ENCODE measurements at regions not wholly inside any gene's neighbourhood (a gene's known extent, or its start where the extent isn't known, plus 50 kb on each side); places are given as distances from the start of the nearest gene placed in this dataset.

DNA sequence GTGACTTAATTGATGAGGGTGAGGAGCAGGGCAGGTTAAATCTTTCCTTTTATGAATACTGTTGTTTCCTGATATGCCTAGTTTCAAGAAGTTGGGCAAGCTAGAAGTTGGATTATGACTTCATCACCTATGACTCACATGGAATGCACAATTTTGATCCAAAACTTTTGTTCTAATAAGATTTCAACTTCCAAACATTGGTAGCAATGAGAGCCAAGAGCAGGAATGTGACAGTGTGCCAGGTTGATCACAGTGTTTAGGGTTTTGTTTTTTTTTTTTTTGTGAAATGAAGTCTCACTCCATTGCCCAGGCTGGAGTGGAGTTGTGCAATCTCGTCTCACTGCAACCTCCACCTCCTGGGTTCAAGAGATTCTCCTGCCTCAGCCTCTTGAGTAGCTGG is 349.4 kb downstream of the DUSP10 start:
- Histone ChIP-seq H3K27ac (no peak overlapping the region), H3K9me3 (no peaks in the 10 kb centered on the region), H3K4me1 (no peaks in the 10 kb centered on the region), H3K4me3 (no peak overlapping the region), H3K36me3 (ENCODE audit: low read depth, missing control alignments) (no peaks in the 10 kb centered on the region), H3K27me3 (no peaks in the 10 kb centered on the region)
- no peak for TF ChIP-seq POLR2A (IDR thresholded peaks at IDR 0.05)
- TF ChIP-seq, protein P1, sequence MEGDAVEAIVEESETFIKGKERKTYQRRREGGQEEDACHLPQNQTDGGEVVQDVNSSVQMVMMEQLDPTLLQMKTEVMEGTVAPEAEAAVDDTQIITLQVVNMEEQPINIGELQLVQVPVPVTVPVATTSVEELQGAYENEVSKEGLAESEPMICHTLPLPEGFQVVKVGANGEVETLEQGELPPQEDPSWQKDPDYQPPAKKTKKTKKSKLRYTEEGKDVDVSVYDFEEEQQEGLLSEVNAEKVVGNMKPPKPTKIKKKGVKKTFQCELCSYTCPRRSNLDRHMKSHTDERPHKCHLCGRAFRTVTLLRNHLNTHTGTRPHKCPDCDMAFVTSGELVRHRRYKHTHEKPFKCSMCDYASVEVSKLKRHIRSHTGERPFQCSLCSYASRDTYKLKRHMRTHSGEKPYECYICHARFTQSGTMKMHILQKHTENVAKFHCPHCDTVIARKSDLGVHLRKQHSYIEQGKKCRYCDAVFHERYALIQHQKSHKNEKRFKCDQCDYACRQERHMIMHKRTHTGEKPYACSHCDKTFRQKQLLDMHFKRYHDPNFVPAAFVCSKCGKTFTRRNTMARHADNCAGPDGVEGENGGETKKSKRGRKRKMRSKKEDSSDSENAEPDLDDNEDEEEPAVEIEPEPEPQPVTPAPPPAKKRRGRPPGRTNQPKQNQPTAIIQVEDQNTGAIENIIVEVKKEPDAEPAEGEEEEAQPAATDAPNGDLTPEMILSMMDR (IDR thresholded peaks at IDR 0.05): no peak
- DNase-seq: no peak
- intact Hi-C loops (cut with DNase I; ENCODE audit: low total_unique reads): no loop called here
- 76 to 84% methylated on average over 1 of the region's 1 CpG for WGBS, 2 donors

DNA sequence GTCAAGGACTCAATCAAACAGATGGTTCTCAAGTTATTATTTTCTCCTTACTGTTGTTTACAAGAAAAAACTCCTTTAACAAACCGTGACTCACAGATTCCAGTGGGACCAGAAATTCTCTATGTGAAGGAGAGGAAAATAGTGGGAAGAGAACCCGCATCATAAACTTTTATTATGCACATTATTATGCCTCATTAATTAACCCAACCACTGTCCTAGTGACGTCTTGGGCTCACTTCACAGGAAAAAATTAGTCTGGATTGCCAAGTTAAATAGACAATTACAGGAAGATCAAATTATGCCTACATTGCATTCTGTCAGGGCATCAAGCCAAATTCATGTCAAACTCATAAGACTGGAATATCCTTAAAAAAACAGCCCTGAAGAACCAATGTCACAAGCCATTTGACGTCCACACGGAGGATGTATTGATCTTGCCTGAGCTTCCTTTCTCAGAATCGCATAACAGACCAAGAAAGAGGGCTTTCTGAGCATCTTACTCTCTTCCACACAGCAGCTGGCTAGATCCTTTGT is 347.8 kb downstream of the DUSP10 start:
- TF ChIP-seq, protein P1 (IDR thresholded peaks at IDR 0.05): no peak
- TF ChIP-seq POLR2A (IDR thresholded peaks at IDR 0.05): no peak
- H3K9me3 ChIP-seq: no peaks in the 10 kb centered on the region
- H3K4me3 ChIP-seq: no peak overlapping the region
- no peaks in the 10 kb centered on the region for H3K27me3 ChIP-seq
- H3K27ac ChIP-seq: no peak overlapping the region
- H3K4me1 ChIP-seq: no peaks in the 10 kb centered on the region
- no peak for DNase-seq
- 58 to 60% methylated on average over 6 of the region's 6 CpGs for WGBS, 2 donors
- intact Hi-C loops (cut with DNase I; ENCODE audit: low total_unique reads): no loop called here
- no peaks in the 10 kb centered on the region for H3K36me3 ChIP-seq (ENCODE audit: low read depth, missing control alignments)

DNA sequence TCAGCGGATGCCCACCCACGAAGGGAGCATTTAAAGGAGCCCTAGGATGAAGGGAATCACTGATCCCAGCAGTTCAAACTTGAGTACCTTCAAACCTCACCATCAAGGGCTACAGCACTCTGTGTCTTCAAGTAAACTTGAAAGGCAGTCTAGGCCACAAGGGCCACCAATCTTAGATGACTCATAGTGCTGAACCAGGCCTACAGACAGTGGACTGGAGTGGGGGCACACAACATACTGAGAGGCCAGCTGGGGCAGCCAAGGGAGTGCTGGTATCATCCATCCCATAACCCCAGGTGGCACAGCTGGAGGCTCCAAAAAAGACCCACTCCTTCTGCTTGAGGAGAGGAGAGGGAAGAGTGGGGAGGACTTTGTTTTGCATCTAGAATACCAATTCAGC is 345.4 kb downstream of the DUSP10 start:
- H3K4me3 ChIP-seq: no peak overlapping the region
- TF ChIP-seq POLR2A (IDR thresholded peaks at IDR 0.05): no peak
- TF ChIP-seq, protein P1 (IDR thresholded peaks at IDR 0.05): no peak
- WGBS, 2 donors: 75 to 79% methylated on average over 2 of the region's 2 CpGs
- intact Hi-C loops (cut with DNase I; ENCODE audit: low total_unique reads): no loop called here
- no peaks in the 10 kb centered on the region for H3K9me3 ChIP-seq
- H3K36me3 ChIP-seq (ENCODE audit: low read depth, missing control alignments): no peaks in the 10 kb centered on the region
- no peak overlapping the region for H3K27ac ChIP-seq
- DNase-seq: no peak
- no peaks in the 10 kb centered on the region for H3K27me3 ChIP-seq
- H3K4me1 ChIP-seq: no peaks in the 10 kb centered on the region

DNA sequence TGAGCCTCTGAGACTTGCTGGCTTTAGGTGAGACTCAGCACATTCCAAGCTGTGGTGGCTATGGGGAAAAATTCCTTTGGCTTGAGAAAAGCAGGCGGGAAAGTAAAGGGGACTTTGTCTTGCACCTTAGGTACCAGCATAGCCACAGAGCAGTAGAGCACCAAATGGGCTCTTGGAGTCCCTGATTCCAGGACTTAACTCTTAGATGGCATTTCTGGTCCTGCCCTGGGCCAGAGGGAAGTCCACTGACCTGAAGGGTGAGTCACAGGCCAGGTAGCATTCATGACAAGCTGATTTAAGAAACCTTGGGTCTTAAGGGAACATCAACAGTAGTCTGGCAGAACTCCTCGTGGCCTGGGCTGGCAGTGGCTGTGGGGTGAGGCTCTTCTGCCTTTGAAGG is 344.7 kb downstream of the DUSP10 start:
- 82 to 89% methylated on average over 2 of the region's 2 CpGs for WGBS, 2 donors
- no peak overlapping the region for H3K4me3 ChIP-seq
- no peak overlapping the region for H3K27ac ChIP-seq
- H3K4me1 ChIP-seq: no peaks in the 10 kb centered on the region
- no peak for DNase-seq
- intact Hi-C loops (cut with DNase I; ENCODE audit: low total_unique reads): no loop called here
- H3K36me3 ChIP-seq (ENCODE audit: low read depth, missing control alignments): no peaks in the 10 kb centered on the region
- no peaks in the 10 kb centered on the region for H3K27me3 ChIP-seq
- TF ChIP-seq, protein P1 (IDR thresholded peaks at IDR 0.05): no peak
- TF ChIP-seq POLR2A (IDR thresholded peaks at IDR 0.05): no peak
- H3K9me3 ChIP-seq: no peaks in the 10 kb centered on the region

DNA sequence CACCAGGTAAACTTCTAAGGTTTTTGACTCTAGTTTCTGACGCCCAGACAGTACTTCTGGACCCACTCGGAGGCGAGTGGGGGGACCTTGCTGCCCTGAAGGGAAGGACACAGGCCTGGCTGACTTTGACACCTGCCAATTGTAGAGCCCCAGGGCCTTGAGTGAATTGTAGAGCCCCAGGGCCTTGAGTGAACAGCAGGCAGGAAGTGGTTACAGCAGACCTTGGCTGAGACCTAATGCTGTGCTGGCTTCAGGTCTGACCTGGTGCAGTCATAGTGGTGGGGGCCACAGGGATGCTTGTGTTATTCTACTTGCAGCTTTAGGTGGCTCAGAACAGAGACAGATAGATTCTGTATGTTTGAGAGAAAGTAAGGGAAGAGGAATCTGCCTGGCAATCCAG is 344.3 kb downstream of the DUSP10 start:
- no peak overlapping the region for H3K4me3 ChIP-seq
- no peak for DNase-seq
- no peaks in the 10 kb centered on the region for H3K9me3 ChIP-seq
- H3K36me3 ChIP-seq (ENCODE audit: low read depth, missing control alignments): no peaks in the 10 kb centered on the region
- H3K27ac ChIP-seq: no peak overlapping the region
- intact Hi-C loops (cut with DNase I; ENCODE audit: low total_unique reads): no loop called here
- no peak for TF ChIP-seq POLR2A (IDR thresholded peaks at IDR 0.05)
- TF ChIP-seq, protein P1 (IDR thresholded peaks at IDR 0.05): no peak
- H3K27me3 ChIP-seq: no peaks in the 10 kb centered on the region
- no peaks in the 10 kb centered on the region for H3K4me1 ChIP-seq
- WGBS, 2 donors: 93 to 96% methylated on average over 3 of the region's 3 CpGs

Measured in testis (tissue), 2 donors.